ENCODE measurements at regions not wholly inside any gene's neighbourhood (a gene's known extent, or its start where the extent isn't known, plus 50 kb on each side); places are given as distances from the start of the nearest gene placed in this dataset.

GRCh38 chr3:170780471-170780870 lies 89.5 kb downstream of the RPL22L1 start:
- no peak for DNase-seq

GRCh38 chr3:170778240-170779217 lies 91.5 kb downstream of the RPL22L1 start:
- no peak for DNase-seq

- DNase-seq, result no peak
Measured at GRCh38 chr3:170777564-170777926, 92.5 kb downstream of the RPL22L1 start.

GRCh38 chr3:170776887-170777563 lies 93.0 kb downstream of the RPL22L1 start:
- no peak for DNase-seq

GRCh38 chr3:170773682-170774425 lies 96.1 kb downstream of the RPL22L1 start:
- no peak for DNase-seq

- no peak for DNase-seq
Measured at GRCh38 chr3:170772175-170772574, 97.8 kb downstream of the RPL22L1 start.

GRCh38 chr3:170768334-170768801 lies 101.6 kb downstream of the RPL22L1 start:
- DNase-seq, result no peak

GRCh38 chr3:170767576-170767941 lies 102.4 kb downstream of the RPL22L1 start:
- DNase-seq, result no peak

GRCh38 chr3:170766823-170767575 lies 103.0 kb downstream of the RPL22L1 start:
- no peak for DNase-seq

GRCh38 chr3:170766253-170766652 lies 103.7 kb downstream of the RPL22L1 start:
- DNase-seq, result no peak

GRCh38 chr3:170765419-170766078 lies 104.4 kb downstream of the RPL22L1 start:
- no peak for DNase-seq

- no peak for DNase-seq
Measured at GRCh38 chr3:170764017-170764416, 106.0 kb downstream of the RPL22L1 start.

GRCh38 chr3:170762064-170762463 lies 107.9 kb downstream of the RPL22L1 start:
- no peak for DNase-seq

- no peak for DNase-seq
Measured at GRCh38 chr3:170761103-170761502, 108.9 kb downstream of the RPL22L1 start.

- DNase-seq, result no peak
Measured at GRCh38 chr3:170760174-170760526, 109.8 kb downstream of the RPL22L1 start.

GRCh38 chr3:170759511-170760173 lies 110.4 kb downstream of the RPL22L1 start:
- DNase-seq, result no peak

GRCh38 chr3:170757038-170757437 lies 113.0 kb downstream of the RPL22L1 start:
- DNase-seq, result no peak

- no peak for DNase-seq
Measured at GRCh38 chr3:170754311-170754693, 115.7 kb downstream of the RPL22L1 start.

GRCh38 chr3:170753421-170754310 lies 116.3 kb downstream of the RPL22L1 start:
- no peak for DNase-seq

- no peak for DNase-seq
Measured at GRCh38 chr3:170752571-170753155, 117.3 kb downstream of the RPL22L1 start.

Measured in NCI-H1417 treated with DMSO at 0.1 percent for 48 hours (cell line).